Epithelial cell of esophagus (primary cell): ENCODE measurements at regions not wholly inside any gene's neighbourhood (a gene's known extent, or its start where the extent isn't known, plus 50 kb on each side); places are given as distances from the start of the nearest gene placed in this dataset.

ENCODE experiments used
- DNase-seq: peaks from one replicate; pipeline ENCODE4 v3.0.0; 2010; ENCODE audit warnings: low read depth
- H3K4me3 ChIP-seq: 2 replicates; pipeline ENCODE4 v1.5.1; 2011; ENCODE audit warnings: mild to moderate bottlenecking, low read length, control low read depth
- TF ChIP-seq, protein P1 (sequence below): IDR thresholded peaks from 2 replicates; pipeline ENCODE4 v1.5.1; 2011; ENCODE audit warnings: low read depth, mild to moderate bottlenecking, low read length, control low read depth, inconsistent platforms; ENCODE audit not compliant: insufficient read depth; ENCODE audit errors: missing control alignments

GRCh38 chr16:48011878-48012658, 143.7 kb downstream of the ABCC12 start:
- no peak for DNase-seq

GRCh38 chr16:48011466-48011865, 144.3 kb downstream of the ABCC12 start:
- no peak for DNase-seq
- TF ChIP-seq, protein P1, sequence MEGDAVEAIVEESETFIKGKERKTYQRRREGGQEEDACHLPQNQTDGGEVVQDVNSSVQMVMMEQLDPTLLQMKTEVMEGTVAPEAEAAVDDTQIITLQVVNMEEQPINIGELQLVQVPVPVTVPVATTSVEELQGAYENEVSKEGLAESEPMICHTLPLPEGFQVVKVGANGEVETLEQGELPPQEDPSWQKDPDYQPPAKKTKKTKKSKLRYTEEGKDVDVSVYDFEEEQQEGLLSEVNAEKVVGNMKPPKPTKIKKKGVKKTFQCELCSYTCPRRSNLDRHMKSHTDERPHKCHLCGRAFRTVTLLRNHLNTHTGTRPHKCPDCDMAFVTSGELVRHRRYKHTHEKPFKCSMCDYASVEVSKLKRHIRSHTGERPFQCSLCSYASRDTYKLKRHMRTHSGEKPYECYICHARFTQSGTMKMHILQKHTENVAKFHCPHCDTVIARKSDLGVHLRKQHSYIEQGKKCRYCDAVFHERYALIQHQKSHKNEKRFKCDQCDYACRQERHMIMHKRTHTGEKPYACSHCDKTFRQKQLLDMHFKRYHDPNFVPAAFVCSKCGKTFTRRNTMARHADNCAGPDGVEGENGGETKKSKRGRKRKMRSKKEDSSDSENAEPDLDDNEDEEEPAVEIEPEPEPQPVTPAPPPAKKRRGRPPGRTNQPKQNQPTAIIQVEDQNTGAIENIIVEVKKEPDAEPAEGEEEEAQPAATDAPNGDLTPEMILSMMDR = no peak
- H3K4me3 ChIP-seq = no peak overlapping the region

More at GRCh38 chr16:48011878-48012658, 143.7 kb downstream of the ABCC12 start:
- H3K4me3 ChIP-seq = no peak overlapping the region
- TF ChIP-seq, protein P1 = no peak

DNA sequence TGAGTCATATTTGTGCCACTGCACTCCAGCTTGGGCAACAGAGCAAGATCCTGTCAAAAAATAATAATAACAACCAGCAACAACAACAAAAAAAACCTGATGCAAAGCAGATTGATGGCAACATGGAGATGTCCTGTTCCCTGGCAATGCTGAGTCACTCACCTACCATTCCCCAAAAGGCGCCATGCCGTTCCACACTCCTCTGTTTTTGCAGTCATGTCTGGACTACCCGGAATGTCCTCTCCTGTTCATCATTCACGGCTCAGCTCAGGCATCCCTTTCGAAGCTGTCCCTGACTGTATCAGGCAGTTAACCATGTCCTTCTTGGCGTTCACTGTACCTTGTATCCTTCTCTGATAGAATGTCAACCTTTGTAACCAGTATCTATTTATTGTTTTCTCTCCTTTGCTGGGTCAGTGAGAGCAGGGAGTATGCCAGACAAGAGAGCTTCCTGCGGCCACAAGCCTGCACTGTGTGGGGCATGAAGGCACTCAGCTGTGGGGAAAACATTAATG, 147.7 kb downstream of the ABCC12 start:
- no peak overlapping the region for H3K4me3 ChIP-seq
- TF ChIP-seq, protein P1 = no peak

GRCh38 chr16:48004141-48004695, 151.6 kb downstream of the ABCC12 start:
- H3K4me3 ChIP-seq = no peak overlapping the region
- TF ChIP-seq, protein P1 = no peak
- DNase-seq = no peak

More for the DNA sequence above, 147.7 kb downstream of the ABCC12 start:
- no peak for DNase-seq

DNA sequence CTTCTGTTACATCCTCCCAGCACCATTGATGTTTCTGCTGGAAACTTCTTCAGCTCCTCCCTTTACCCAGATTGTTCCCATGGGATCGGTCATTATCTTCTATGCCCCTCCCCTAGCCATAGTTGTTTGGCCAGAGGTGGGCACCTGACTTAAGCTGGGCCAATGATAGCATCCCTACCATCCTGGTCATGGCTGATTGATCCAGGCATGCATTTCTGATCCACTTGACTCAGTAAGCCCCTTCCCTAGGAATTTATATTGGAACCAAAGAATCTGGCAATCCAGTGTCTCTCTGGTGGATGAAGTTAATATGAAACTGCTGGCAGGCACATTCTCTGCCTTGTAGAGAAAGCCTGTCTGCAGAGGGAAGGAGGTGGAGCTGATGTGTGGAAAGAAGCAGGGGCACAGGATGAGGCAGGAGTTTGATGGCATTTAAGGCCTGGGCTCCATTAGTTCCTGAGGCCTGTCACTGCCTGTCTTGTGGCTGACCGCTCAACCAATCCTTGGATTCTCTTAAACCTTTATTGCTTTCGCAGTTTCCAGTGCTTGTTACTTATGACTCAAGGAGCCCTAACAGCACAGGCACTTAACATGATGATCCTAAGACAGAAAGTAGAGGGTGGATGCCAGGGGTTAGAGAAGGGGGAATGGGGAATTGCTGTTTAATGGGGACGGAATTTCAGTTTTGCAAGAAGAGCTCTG, 152.4 kb downstream of the ABCC12 start:
- no peak overlapping the region for H3K4me3 ChIP-seq
- peak; percentile 91 for DNase-seq
- TF ChIP-seq, protein P1 = no peak

DNA sequence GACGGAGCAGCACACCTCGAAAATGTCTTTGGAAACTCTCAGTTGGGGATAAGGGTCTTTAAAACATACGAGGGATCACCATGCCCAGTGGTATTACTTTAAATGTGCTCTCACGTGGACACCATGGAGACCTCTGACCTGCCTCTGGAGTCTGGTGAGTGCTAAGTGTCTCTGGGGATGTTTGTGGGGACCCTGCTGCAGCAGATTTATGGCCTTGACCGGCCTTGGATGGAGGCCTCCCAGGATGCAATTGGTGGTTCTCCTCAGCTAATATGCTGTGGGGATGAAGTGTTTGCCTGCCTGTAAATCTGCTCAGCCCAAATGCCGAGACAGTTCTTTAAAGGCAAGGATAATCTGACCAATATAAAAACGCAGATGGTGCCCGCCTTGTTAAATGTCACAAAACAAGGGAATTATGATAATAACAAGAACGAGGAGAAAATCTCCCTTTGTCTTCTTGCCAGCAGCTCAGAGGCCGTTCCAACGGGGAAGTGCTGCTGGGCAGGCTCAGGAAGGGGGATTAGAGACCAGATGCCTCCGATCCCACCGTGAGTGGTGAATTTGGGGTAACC, 154.4 kb downstream of the ABCC12 start:
- TF ChIP-seq, protein P1 = no peak
- no peak for DNase-seq
- H3K4me3 ChIP-seq = no peak overlapping the region
